Epithelial cell of prostate (primary cell): ENCODE measurements at regions not wholly inside any gene's neighbourhood (a gene's known extent, or its start where the extent isn't known, plus 50 kb on each side); places are given as distances from the start of the nearest gene placed in this dataset.

ENCODE experiments used
- DNase-seq: peaks from one replicate; pipeline ENCODE4 v3.0.0-alpha.2; 2011; ENCODE audit warnings: low read depth, low spot score
- H3K27ac ChIP-seq: fragments of 450-650 bp; 2 replicates; pipeline ENCODE4 v1.5.1; 2017; ENCODE audit warnings: mild to moderate bottlenecking

- DNase-seq: no peak
- no peak overlapping the region for H3K27ac ChIP-seq
Measured at GRCh38 chr5:129398026-129398678, 61.9 kb upstream of the ADAMTS19 start.

- H3K27ac ChIP-seq: no peak overlapping the region
- DNase-seq: no peak
Measured at GRCh38 chr5:129399069-129399468, 61.0 kb upstream of the ADAMTS19 start.

GRCh38 chr5:129400395-129400983 lies 59.6 kb upstream of the ADAMTS19 start:
- no peak overlapping the region for H3K27ac ChIP-seq
- DNase-seq: no peak

- no peak for DNase-seq
- no peak overlapping the region for H3K27ac ChIP-seq
Measured at GRCh38 chr5:129405222-129405621, 54.9 kb upstream of the ADAMTS19 start.

GRCh38 chr5:129406440-129406839 lies 53.7 kb upstream of the ADAMTS19 start:
- DNase-seq: no peak
- no peak overlapping the region for H3K27ac ChIP-seq
